Suppressor macrophage treated with lipopolysaccharide for 4 hours (primary cell): ENCODE measurements at regions not wholly inside any gene's neighbourhood (a gene's known extent, or its start where the extent isn't known, plus 50 kb on each side); places are given as distances from the start of the nearest gene placed in this dataset.

ENCODE experiments used
- DNase-seq: peaks from one replicate; pipeline ENCODE4 v3.0.0-alpha.2; 2020

GRCh38 chr11:45553383-45553936 is 112.0 kb downstream of the CHST1 start:
- no peak for DNase-seq

DNA sequence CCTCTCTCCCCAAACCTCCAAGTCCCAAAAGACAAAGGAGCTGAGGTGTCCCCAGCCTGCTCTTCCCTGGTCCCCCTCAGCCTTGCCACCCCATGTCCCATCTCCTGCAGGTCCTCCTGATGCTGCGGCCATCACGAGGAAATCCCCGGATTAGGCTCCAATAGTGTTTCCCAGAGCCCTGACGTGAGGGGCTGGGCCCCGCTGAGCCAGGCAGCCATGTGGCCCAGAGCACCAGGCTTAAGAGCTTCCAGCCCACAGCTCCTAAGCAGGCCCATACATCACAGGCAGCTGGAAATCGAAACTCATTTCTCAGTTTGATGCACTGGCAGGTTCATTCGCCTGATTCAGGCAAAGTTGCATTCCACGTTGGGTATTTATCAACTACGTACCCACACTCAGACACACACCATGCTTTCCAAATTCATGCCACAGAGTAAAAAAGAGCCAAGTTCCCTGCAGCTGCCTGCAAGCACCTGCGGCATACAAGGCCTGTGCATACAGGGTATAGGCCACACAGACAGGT is 114.2 kb downstream of the CHST1 start:
- DNase-seq = no peak

GRCh38 chr11:45549257-45549656 is 116.2 kb downstream of the CHST1 start:
- no peak for DNase-seq

DNA sequence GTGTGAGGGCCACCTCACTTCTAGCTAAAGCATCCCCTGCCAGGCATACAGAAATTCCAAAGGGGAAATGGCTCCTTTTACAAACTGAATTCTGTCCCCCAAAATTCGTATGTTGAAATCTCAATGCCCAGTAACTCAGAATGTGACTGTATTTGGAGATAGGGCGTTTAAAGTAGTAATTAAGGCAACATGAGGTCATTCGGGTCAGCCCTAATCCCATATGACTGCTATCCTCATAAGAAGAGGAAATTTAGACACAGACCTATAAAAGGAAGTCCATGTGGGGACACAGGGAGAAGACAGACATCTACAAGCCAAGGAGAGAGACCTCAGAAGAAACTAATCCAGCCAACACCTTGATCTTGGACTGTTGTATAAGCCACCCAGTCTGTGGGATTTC is 119.1 kb downstream of the CHST1 start:
- peak; percentile 24 for DNase-seq

DNA sequence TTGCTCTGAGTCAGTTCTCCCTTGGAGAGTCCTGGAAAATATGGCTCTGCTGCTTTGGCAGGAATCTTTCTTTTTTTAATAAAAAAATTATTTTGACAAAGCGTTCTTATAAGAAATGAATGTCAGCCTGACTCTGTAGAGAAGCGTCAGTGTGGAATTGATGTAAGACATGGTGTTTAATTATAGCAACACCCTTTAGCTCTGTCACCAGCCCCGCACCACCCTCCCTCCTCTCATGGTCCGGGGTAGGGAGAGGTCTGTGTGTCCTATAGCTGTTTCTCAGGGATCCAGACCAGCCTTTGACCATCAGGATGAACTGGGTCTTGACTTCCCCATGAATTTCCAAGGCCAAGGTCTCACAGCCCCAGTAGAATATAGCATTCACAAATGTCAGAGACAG is 120.6 kb downstream of the CHST1 start:
- DNase-seq = no peak

GRCh38 chr11:45543808-45544422 is 121.5 kb downstream of the CHST1 start:
- DNase-seq = peak; percentile 11

DNA sequence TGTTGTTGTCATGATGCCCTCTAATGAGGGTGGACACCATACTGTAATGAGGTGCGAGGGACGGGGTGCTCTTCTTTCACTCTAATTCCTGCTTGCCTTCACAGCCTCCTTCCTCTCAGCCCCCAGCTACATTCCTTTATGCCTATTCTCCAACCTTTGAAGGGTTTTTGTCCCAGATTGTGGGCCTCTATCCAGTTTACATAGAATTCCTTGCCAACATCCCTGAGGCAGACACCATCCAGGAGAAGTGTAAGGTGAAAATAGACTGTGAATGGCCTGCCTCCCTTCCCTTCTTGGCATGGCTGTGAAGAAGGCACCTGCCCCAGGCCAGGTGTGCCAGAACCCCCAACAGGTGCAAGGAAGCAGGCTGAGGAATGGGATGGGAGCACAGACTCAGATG is 122.3 kb downstream of the CHST1 start:
- no peak for DNase-seq

DNA sequence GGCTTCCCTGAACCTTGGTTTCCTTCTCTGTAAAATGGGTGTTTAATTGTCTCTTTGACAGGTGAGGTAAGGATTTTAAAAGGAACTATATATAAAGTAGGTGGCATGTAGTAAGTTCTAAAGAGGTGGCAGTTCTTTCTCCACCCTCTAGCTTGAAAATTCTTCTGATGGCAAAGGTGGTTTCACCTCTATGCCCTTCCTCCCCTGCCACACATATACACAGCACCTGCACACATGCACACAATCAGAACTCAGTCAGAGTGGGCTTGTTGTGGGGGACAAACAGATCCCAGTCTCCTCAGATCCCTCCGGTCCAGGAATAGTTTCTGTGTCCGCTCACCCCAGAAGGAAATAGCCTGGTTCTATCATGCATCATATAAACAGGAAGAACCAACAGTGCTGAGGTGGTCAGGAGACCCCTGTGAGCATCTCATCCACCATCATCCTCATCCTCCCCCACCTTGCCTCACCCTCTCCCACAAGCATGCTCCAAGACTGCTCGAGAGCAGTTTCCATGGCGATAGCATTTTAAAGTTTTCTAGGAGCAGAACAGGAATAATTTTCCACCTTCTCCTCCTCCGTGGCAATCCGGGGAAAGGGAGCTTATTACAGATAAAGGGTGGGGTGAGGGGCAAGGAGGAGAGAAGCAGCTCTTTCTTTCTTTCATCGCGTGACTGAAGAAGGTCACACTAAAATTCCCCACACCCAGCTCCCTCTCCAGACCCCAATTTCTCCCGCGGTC is 123.6 kb downstream of the CHST1 start:
- DNase-seq = no peak

GRCh38 chr11:45538939-45539338 is 126.5 kb downstream of the CHST1 start:
- no peak for DNase-seq

GRCh38 chr11:45538363-45538762 is 127.1 kb downstream of the CHST1 start:
- no peak for DNase-seq

GRCh38 chr11:45537614-45538013 is 127.8 kb downstream of the CHST1 start:
- DNase-seq = no peak

- DNase-seq = no peak
These were observed 130.4 kb downstream of the CHST1 start for GRCh38 chr11:45535033-45535432.

DNA sequence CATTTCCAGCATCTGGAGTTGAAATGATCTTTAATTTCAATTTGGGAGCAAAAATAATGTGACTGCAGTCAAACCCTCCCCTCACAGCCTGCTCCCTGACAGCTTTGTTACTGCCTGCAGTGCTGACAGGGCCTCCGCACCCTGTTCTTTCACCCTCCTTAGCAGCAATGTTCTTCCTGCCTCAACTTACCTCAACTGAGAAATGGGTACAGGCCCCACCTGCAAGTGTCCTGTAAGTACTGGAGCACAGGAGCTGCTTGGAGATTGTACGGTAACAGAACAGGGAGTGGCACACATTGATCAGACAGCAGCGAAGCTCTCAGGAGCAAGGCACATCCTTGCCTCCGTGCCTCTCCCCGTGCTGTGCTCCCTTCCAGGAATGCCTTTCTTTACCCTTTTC is 131.3 kb downstream of the CHST1 start:
- no peak for DNase-seq

DNA sequence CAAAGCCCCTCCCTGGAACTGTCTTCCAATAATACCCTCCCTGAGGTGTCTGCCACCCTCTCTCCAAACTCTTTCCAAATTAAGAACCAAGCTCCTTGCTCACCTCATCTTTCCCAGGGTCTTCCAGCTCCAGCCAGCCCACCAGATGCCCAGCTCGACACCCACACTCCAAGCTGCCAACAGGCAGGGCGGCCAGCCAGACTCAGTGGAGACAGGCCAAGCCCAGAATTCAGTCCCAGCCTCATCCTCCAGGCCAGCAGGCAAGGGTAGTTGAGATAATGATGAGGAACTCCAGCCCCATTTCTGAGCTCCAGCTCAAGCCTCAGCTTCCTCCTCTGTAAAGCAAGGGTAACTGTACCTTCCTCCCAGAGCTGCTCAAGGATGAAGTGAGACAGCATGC is 132.9 kb downstream of the CHST1 start:
- DNase-seq = no peak

DNA sequence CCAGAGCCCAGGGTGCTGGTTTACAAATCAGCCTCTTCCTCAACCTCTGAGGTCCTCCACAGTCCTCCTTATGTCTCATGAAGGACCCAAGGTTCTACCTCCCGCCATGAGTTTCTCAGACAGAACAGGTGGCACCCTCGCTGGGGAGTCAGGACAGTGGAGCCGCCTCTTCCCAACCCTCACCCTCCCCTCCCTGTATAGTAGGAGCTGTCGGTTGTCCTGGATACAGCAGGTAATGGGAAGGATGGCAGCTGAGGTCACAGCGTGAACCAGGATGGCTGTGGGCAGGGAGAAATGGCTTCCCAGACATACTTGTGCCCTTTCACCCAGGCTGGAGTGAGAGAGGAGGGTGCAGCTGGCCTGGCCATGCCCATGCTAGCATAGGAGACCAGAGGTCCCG is 134.6 kb downstream of the CHST1 start:
- no peak for DNase-seq

DNA sequence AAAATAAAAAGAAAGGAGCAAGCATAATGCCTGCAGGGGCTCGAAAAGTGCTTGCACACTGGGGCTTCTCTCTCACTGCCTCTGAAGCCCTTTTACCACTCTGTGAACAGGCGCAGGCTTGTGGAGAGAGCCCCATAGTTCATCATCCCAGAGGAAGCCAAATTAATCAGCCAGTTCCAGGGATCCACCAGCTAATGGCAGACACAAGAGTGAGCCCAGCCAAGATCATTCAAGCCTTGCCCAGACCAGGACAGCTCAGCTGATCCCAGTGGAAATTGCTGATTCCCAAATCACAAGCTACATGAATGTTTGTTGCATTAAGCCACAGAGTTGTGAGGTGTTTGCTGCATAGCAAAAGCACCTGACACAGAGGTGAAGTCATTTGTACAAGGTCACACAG is 135.3 kb downstream of the CHST1 start:
- no peak for DNase-seq

GRCh38 chr11:45528435-45528834 is 137.0 kb downstream of the CHST1 start:
- DNase-seq = no peak

DNA sequence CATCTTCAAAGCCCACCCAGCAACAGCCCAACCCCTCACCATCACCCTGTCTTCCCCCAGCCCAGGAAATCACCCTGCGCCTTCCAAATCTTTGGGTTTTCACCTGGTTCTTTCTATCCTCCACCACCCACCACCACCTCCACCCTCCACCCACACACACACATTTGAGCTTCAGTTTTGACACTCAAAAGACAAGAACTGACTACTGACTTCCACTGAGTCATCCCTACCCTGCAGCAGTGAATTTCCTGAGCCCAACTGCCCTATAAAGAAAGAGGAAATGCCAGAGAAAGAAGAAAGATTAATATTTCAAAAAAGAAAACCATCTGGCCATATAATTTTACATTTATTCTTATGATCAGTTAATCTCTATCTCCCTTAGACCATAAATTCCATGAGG is 137.5 kb downstream of the CHST1 start:
- DNase-seq = peak; percentile 60

GRCh38 chr11:45525393-45525792 is 140.0 kb downstream of the CHST1 start:
- peak; percentile 36 for DNase-seq

- no peak for DNase-seq
These were observed 141.7 kb downstream of the CHST1 start for GRCh38 chr11:45523760-45524159.

DNA sequence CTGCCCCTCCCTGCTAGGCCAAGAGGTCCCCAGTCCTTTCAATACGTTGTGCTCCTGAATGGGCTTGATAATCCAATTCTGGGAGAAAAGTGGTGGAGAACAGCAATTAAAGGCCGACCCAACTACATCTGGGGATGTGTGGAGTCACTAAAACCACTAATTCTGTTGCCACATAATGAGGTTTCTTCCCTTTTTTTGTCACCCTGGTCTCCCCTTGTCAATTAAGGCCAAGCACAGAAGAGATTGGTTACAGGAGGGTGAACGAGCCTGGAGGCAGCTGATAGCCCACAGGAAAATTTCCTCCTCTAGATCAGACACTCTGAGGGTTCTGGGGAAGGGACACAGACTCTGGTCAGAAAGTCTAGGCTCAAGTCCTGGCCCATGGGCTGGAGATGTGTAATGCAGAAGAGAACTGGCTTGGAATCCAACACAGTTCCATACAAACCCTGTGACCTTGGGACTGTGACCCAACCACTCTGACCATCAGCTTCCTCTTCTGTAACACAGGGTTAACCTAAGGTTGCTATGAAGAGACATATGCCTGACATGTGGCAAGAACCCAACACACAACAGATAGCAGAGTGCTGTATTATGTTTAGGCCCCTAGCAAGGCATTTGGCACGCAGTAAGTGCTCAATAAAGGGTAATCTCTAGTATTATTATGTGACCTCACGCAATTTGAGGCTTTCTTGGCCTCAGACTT is 146.4 kb downstream of the CHST1 start:
- DNase-seq = peak; percentile 56

- no peak for DNase-seq
These were observed 147.1 kb downstream of the CHST1 start for GRCh38 chr11:45518141-45518832.

DNA sequence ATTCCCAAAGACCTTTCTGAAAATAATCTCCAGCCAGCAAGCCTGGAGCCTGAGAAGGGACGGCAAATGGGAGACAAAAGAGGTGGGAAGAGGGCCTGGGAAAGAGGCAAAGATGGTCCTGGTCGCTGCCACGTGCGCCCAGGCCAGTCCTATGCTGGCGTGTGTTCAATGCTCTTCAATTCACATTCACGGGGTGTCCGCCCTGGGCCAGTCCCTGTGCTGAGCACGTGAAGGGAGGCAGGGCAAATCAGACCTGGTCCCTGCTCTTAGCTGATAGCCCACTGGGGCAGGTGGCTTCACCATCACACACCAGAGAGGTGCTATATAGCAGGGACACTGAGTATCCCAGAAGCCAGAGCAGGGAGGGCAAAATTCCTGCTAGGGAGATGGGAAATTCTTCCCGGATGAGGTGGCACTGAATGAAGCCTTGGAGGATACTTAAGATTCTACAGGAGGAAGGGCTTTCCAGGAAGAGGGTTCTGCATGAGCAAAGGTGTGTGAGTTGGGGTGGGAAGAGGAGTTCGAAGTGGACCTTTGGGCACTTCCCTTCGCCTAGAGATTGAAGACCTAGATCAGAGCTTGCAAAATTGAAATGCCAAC is 148.2 kb downstream of the CHST1 start:
- no peak for DNase-seq
